Keratinocyte (primary cell): ENCODE measurements at regions not wholly inside any gene's neighbourhood (a gene's known extent, or its start where the extent isn't known, plus 50 kb on each side); places are given as distances from the start of the nearest gene placed in this dataset.

ENCODE experiments used
- DNase-seq: peaks from one replicate; pipeline ENCODE4 v3.0.0-alpha.2; 2011; ENCODE audit warnings: low read depth, missing footprints, low spot score
- FAIRE-seq: peaks from 2 replicates; lab custom pipeline; 2011; peaks lifted over from hg19 to GRCh38; lab: Jason Lieb, UNC
- H2AFZ ChIP-seq: 2 replicates; pipeline ENCODE4 v1.6.0; 2012; ENCODE audit warnings: low read length, control low read depth, inconsistent platforms; ENCODE audit not compliant: control insufficient read depth
- H3K27ac ChIP-seq: 2 replicates; pipeline ENCODE4 v1.5.1; 2011; ENCODE audit warnings: low read length; ENCODE audit not compliant: control insufficient read depth, insufficient read depth
- H3K27me3 ChIP-seq: 3 replicates; pipeline ENCODE4 v1.6.0; 2011; ENCODE audit warnings: low read length; ENCODE audit not compliant: control insufficient read depth, insufficient read depth; ENCODE audit errors: extremely low read depth
- H3K36me3 ChIP-seq, 2 experiments: 2 replicates in 1 of 2; 3 replicates in 1 of 2; pipeline ENCODE4 v1.5.1; 2011; ENCODE audit warnings: low read length in 2 of 2, mild to moderate bottlenecking in 1 of 2; ENCODE audit not compliant: control insufficient read depth in 2 of 2, insufficient read depth in 2 of 2; ENCODE audit errors: extremely low read depth in 1 of 2
- H3K4me1 ChIP-seq: 3 replicates; pipeline ENCODE4 v1.5.1; 2011; ENCODE audit warnings: low read length; ENCODE audit not compliant: control insufficient read depth, insufficient read depth; ENCODE audit errors: extremely low read depth
- H3K4me2 ChIP-seq: 3 replicates; pipeline ENCODE4 v1.6.0; 2011; ENCODE audit warnings: low read depth, low read length; ENCODE audit not compliant: control insufficient read depth, insufficient read depth; ENCODE audit errors: extremely low read depth
- H3K4me3 ChIP-seq, 3 experiments: fragments of 200-600 bp in 1 of 3; sonication (generic) in 1 of 3; 2 replicates in 2 of 3; 3 replicates in 1 of 3; pipeline ENCODE4 v1.5.1; 2011 to 2016; ENCODE audit warnings: low read length in 3 of 3, mild to moderate bottlenecking in 3 of 3, control low read depth in 2 of 3, inconsistent platforms in 1 of 3, low read depth in 1 of 3, mixed read lengths in 1 of 3, mixed run types in 1 of 3, moderate library complexity in 1 of 3; ENCODE audit not compliant: control insufficient read depth in 2 of 3, insufficient read depth in 2 of 3; ENCODE audit errors: extremely low read depth in 1 of 3
- H3K79me2 ChIP-seq: 2 replicates; pipeline ENCODE4 v1.6.0; 2012; ENCODE audit warnings: low read length; ENCODE audit not compliant: control insufficient read depth, insufficient read depth
- H3K9ac ChIP-seq: 3 replicates; pipeline ENCODE4 v1.6.0; 2011; ENCODE audit warnings: low read length; ENCODE audit not compliant: control insufficient read depth, insufficient read depth; ENCODE audit errors: extremely low read depth
- H3K9me1 ChIP-seq: 3 replicates; pipeline ENCODE4 v1.6.0; 2011; ENCODE audit warnings: low read length; ENCODE audit not compliant: control insufficient read depth, insufficient read depth; ENCODE audit errors: extremely low read depth
- H3K9me3 ChIP-seq: 2 replicates; pipeline ENCODE4 v1.5.1; 2012; ENCODE audit warnings: low read depth, low read length; ENCODE audit not compliant: control insufficient read depth
- H4K20me1 ChIP-seq: 3 replicates; pipeline ENCODE4 v1.6.0; 2011; ENCODE audit warnings: low read length; ENCODE audit not compliant: control insufficient read depth, insufficient read depth; ENCODE audit errors: extremely low read depth
- EZH2 ChIP-seq: IDR thresholded peaks from one replicate; pipeline ENCODE4 v1.6.1; 2012; ENCODE audit warnings: inconsistent platforms, mild to moderate bottlenecking, low read length, moderate library complexity
- dilution Hi-C: fragments of 300-500 bp; cut with MboI; formaldehyde crosslinking; loops from one replicate; pipeline ENCODE4 v1.7.0; 2020; ENCODE audit warnings: low sequenced_read_pairs; ENCODE audit not compliant: extremely low pct_ligation_motif_present
- TF ChIP-seq, protein P1 (sequence below), 3 experiments: IDR thresholded peaks in 1 of 3; conservative IDR thresholded peaks in 1 of 3; optimal IDR thresholded peaks in 1 of 3; 2 replicates in 2 of 3; 3 replicates in 1 of 3; pipeline versions ENCODE3 to v1.5.1; 2011; ENCODE audit warnings: low read length in 3 of 3, mild to moderate bottlenecking in 3 of 3, moderate library complexity in 2 of 3, control low read depth in 1 of 3, inconsistent platforms in 1 of 3; ENCODE audit not compliant: insufficient read depth in 2 of 3; ENCODE audit errors: extremely low read depth in 1 of 3

DNA sequence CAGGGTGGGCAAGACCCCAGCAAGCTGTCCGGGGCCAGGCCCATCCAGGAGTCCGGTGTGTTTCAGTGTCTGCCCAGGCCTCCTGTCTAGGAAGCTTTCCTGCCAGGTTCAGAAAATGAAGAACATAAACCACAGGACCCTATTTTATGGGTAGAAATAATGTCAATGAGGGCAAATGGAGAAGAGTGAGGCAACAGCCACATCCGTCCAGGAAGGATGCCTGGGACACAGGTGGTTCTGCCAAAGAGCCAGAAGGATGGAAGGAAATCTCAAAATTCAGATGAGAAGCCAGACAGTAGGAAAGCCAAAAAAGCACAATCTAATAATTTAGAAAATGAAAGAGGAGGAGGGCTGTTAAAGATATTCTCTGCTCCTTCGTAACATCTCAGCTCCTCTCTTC, 262.3 kb downstream of the AUH start:
- FAIRE-seq: no peak
- no peak overlapping the region for H2AFZ ChIP-seq
- TF ChIP-seq, protein P1, sequence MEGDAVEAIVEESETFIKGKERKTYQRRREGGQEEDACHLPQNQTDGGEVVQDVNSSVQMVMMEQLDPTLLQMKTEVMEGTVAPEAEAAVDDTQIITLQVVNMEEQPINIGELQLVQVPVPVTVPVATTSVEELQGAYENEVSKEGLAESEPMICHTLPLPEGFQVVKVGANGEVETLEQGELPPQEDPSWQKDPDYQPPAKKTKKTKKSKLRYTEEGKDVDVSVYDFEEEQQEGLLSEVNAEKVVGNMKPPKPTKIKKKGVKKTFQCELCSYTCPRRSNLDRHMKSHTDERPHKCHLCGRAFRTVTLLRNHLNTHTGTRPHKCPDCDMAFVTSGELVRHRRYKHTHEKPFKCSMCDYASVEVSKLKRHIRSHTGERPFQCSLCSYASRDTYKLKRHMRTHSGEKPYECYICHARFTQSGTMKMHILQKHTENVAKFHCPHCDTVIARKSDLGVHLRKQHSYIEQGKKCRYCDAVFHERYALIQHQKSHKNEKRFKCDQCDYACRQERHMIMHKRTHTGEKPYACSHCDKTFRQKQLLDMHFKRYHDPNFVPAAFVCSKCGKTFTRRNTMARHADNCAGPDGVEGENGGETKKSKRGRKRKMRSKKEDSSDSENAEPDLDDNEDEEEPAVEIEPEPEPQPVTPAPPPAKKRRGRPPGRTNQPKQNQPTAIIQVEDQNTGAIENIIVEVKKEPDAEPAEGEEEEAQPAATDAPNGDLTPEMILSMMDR (optimal IDR thresholded peaks at IDR 0.05 in 1 of 3, IDR thresholded peaks at IDR 0.05 in 1 of 3, conservative IDR thresholded peaks at IDR 0.05 in 1 of 3; ENCODE audit: extremely low read depth in 1 of 3, insufficient read depth in 2 of 3, low read length in 3 of 3): no peak
- no peak for TF ChIP-seq EZH2
- no peak for DNase-seq
- no peaks in the 10 kb centered on the region for H4K20me1 ChIP-seq
- H3K9me3 ChIP-seq: no peaks in the 10 kb centered on the region
- no peaks in the 10 kb centered on the region for H3K36me3 ChIP-seq
- H3K27ac ChIP-seq: no peak overlapping the region
- H3K27me3 ChIP-seq: peaks cover 11% of the 10 kb centered on the region
- H3K79me2 ChIP-seq: no peaks in the 10 kb centered on the region
- H3K4me1 ChIP-seq: peaks cover 21% of the 10 kb centered on the region
- H3K4me3 ChIP-seq: no peak overlapping the region
- H3K9ac ChIP-seq: no peak overlapping the region
- peak overlapping the region; percentile 29 for H3K4me2 ChIP-seq
- dilution Hi-C loops: no loop called here
- H3K9me1 ChIP-seq: no peaks in the 10 kb centered on the region

DNA sequence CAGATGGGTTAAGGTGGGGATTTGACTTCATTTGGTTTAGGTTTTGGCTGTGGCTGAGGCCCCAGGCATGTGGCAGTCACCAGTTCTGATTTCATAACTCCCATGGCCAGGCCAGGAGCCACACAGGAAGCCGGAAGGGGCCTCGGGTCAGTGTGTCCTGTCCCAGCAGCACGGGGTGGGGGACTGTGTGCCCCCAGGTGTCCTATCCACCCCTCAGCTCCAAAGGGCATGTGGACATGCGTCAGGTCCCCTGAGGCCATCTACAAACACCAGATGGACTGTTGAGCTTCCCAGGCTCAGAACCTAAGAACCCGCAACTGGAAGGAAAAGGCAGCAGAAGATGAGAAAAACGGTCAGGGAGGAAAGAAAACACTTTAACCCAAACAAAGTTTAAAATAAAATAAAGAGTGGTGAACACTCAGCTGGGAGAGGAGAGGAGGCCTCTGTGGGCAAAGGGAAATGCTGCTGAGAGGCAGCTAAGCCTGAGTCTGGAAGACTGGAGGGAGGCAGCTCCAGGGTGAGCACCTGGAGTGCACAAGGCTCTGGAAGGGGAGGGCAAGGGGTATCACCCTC, 260.8 kb downstream of the AUH start:
- Histone ChIP-seq H4K20me1 (no peaks in the 10 kb centered on the region), H3K9me3 (no peaks in the 10 kb centered on the region), H3K4me1 (peaks cover 21% of the 10 kb centered on the region), H3K36me3 (no peaks in the 10 kb centered on the region), H3K79me2 (no peaks in the 10 kb centered on the region), H3K9ac (no peak overlapping the region), H3K9me1 (no peaks in the 10 kb centered on the region), H2AFZ (no peak overlapping the region), H3K27me3 (peaks cover 9% of the 10 kb centered on the region), H3K27ac (no peak overlapping the region), H3K4me2 (no peak overlapping the region), H3K4me3 (no peak overlapping the region)
- dilution Hi-C loops: no loop called here
- DNase-seq (no peak), FAIRE-seq (no peak)
- TF ChIP-seq, protein P1 (optimal IDR thresholded peaks at IDR 0.05 in 1 of 3, IDR thresholded peaks at IDR 0.05 in 1 of 3, conservative IDR thresholded peaks at IDR 0.05 in 1 of 3; ENCODE audit: extremely low read depth in 1 of 3, insufficient read depth in 2 of 3, low read length in 3 of 3): no peak
- TF ChIP-seq EZH2: no peak
